Hepatocyte (in vitro differentiated cells): ENCODE measurements at regions not wholly inside any gene's neighbourhood (a gene's known extent, or its start where the extent isn't known, plus 50 kb on each side); places are given as distances from the start of the nearest gene placed in this dataset.

ENCODE experiments used
- EZH2 ChIP-seq: fragments of 200-600 bp; sonication (generic); IDR thresholded peaks from 2 replicates; pipeline ENCODE4 v1.6.1; 2016; ENCODE audit warnings: antibody characterized with exemption, mild to moderate bottlenecking, borderline replicate concordance
- TF ChIP-seq, protein P1 (sequence below): fragments of 200-600 bp; sonication (generic); IDR thresholded peaks from 2 replicates; pipeline ENCODE4 v1.5.1; 2016; ENCODE audit warnings: antibody characterized with exemption, mild to moderate bottlenecking; ENCODE audit not compliant: poor library complexity

GRCh38 chr6:144594585-144594984 lies 309.4 kb downstream of the UTRN start:
- TF ChIP-seq, protein P1, sequence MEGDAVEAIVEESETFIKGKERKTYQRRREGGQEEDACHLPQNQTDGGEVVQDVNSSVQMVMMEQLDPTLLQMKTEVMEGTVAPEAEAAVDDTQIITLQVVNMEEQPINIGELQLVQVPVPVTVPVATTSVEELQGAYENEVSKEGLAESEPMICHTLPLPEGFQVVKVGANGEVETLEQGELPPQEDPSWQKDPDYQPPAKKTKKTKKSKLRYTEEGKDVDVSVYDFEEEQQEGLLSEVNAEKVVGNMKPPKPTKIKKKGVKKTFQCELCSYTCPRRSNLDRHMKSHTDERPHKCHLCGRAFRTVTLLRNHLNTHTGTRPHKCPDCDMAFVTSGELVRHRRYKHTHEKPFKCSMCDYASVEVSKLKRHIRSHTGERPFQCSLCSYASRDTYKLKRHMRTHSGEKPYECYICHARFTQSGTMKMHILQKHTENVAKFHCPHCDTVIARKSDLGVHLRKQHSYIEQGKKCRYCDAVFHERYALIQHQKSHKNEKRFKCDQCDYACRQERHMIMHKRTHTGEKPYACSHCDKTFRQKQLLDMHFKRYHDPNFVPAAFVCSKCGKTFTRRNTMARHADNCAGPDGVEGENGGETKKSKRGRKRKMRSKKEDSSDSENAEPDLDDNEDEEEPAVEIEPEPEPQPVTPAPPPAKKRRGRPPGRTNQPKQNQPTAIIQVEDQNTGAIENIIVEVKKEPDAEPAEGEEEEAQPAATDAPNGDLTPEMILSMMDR = no peak
- no peak for TF ChIP-seq EZH2
